ENCODE measurements at regions not wholly inside any gene's neighbourhood (a gene's known extent, or its start where the extent isn't known, plus 50 kb on each side); places are given as distances from the start of the nearest gene placed in this dataset.

DNA sequence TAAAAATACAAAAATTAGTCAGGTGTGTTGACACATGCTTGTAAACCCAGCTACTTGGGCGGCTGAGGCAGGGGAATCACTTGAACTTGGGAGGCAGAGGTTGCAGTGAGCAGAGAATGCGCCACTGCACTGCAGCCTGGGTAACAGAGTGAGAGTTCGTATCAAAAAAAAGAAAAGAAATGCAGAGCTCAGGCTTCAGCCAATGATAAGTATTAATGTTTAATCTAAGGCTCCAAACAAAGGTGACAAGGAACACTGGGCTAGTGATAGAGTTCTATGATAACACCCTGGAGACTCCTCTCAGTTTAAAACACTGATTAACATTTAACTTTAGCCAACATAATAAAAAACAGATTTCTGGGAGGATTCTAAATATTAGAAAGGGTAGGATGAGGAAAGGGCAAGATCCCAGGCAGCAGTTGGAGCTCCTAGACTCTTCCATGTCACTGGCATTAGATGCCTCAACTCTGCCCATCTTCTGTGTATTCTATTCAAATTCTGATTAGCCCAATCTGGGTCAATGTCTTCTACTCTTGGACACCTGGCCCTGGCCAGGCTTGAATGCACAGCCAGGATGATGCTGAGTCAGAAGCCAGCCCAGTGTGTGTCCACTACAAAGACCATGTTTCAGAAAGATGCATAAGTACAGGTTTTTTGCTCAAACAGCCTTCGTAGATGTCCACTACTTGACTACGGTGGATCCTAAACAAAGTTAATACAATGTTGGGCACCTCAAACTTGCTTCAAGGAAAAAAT lies 91.0 kb upstream of the FAM169A start:
- peaks cover 7% of the 10 kb centered on the region for H3K9me3 Mint-ChIP-seq (ENCODE audit: low read depth)
- H3K4me3 Mint-ChIP-seq (ENCODE audit: unreplicated experiment): no peak overlapping the region
- H3K27me3 Mint-ChIP-seq (ENCODE audit: low read depth): no peaks in the 10 kb centered on the region
- no peak for TF ChIP-seq CTCF (IDR thresholded peaks at IDR 0.05)
- peaks cover 27% of the 10 kb centered on the region for H3K4me1 Mint-ChIP-seq (ENCODE audit: low read depth)
- no peak overlapping the region for H3K27ac Mint-ChIP-seq (ENCODE audit: unreplicated experiment)
- no peak for DNase-seq (ENCODE audit: low spot score)
- peaks cover 2% of the 10 kb centered on the region for H3K36me3 Mint-ChIP-seq (ENCODE audit: low read depth)

DNA sequence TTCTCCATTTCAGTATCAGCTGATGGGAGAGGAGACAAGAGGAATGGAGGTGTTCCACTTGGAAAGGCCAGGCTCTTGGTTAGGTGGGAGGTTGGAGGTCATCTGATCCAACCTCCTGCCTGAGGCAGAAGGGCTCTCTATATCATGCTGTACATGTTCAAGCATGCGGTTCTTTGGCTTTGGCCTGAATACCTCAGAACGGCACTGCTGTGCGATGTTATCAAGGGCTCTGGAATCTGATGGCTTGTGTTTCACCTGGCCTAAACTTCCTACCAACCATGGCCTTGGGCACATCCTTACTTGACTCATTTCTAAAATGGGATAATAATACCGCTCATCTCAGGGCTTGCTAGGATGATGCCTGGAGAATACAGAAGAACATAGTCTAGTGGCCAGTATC lies 90.1 kb upstream of the FAM169A start:
- no peak overlapping the region for H3K4me3 Mint-ChIP-seq (ENCODE audit: unreplicated experiment)

DNA sequence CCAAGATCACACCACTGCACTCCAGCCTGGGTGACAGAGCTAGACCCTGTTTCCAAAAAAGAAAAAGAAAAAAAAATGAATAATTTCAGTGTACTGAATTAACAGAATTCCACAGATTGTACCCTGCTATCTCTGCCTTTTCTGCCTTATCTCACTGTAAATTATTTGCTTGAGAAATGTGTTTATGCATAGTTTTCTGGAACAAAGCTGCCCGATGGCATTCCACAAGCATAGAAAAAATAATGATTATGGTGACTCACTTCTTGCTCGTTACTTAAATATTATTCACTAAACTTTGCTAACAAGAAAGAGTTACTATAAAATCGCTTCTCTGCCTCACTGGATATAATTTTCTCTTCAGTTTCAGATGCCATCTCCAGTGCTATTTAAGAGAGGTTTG lies 88.7 kb upstream of the FAM169A start:
- DNase-seq (ENCODE audit: low spot score): no peak
- no peaks in the 10 kb centered on the region for H3K27me3 Mint-ChIP-seq (ENCODE audit: low read depth)
- no peak overlapping the region for H3K4me3 Mint-ChIP-seq (ENCODE audit: unreplicated experiment)
- peaks cover 7% of the 10 kb centered on the region for H3K9me3 Mint-ChIP-seq (ENCODE audit: low read depth)
- no peak for TF ChIP-seq CTCF (IDR thresholded peaks at IDR 0.05)
- peak overlapping the region; percentile 24 for H3K27ac Mint-ChIP-seq (ENCODE audit: unreplicated experiment)
- H3K4me1 Mint-ChIP-seq (ENCODE audit: low read depth): peaks cover 44% of the 10 kb centered on the region
- H3K36me3 Mint-ChIP-seq (ENCODE audit: low read depth): peaks cover 2% of the 10 kb centered on the region

More for the DNA sequence above, 90.1 kb upstream of the FAM169A start:
- H3K9me3 Mint-ChIP-seq (ENCODE audit: low read depth): peaks cover 7% of the 10 kb centered on the region
- H3K4me1 Mint-ChIP-seq (ENCODE audit: low read depth): peaks cover 33% of the 10 kb centered on the region
- H3K27ac Mint-ChIP-seq (ENCODE audit: unreplicated experiment): no peak overlapping the region
- H3K27me3 Mint-ChIP-seq (ENCODE audit: low read depth): no peaks in the 10 kb centered on the region
- no peak for DNase-seq (ENCODE audit: low spot score)
- peaks cover 2% of the 10 kb centered on the region for H3K36me3 Mint-ChIP-seq (ENCODE audit: low read depth)
- no peak for TF ChIP-seq CTCF (IDR thresholded peaks at IDR 0.05)

DNA sequence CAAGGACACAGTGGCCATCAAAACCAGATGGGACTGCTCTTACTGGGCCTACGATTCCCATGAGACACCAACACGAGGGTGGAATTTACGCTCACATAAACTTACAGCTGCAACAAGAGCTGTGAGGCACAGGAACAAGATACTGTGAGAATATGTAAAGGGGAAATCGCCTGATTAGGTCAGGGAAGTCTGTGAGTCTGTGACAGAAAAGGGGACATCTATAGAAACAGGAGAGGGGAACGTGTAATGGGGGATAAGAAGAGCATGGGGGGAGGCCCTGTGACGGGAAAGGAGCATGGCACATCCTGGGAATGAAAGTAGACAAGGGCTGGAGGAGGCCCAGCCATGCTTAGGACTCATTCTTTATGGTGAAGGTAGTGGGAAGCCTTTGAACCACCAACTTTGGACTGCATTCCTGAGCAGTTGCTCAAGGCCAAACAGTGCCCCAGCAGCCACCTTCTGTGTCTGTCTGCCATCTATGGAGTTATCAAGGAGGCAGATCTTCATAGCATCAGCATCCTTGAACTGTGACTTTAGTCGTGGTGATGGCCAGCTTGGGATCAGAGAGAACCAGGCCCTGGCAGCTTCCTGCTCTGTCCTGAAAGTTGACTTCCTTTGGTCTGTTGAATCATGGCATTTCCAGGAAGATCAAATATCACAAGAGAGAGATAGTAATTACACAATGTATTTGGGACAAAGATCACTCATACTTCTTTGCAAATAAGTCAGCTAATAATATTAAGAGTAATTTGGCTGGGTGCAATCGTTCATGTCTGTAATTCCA lies 87.9 kb upstream of the FAM169A start:
- TF ChIP-seq CTCF (IDR thresholded peaks at IDR 0.05): no peak
- Mint-ChIP-seq H3K27ac (ENCODE audit: unreplicated experiment) (peak overlapping the region; percentile 34), H3K27me3 (ENCODE audit: low read depth) (no peaks in the 10 kb centered on the region), H3K4me3 (ENCODE audit: unreplicated experiment) (no peak overlapping the region), H3K9me3 (ENCODE audit: low read depth) (peaks cover 7% of the 10 kb centered on the region), H3K36me3 (ENCODE audit: low read depth) (peaks cover 2% of the 10 kb centered on the region), H3K4me1 (ENCODE audit: low read depth) (peaks cover 52% of the 10 kb centered on the region)
- no peak for DNase-seq (ENCODE audit: low spot score)

- peak overlapping the region; percentile 34 for H3K27ac Mint-ChIP-seq (ENCODE audit: unreplicated experiment)
- peaks cover 7% of the 10 kb centered on the region for H3K9me3 Mint-ChIP-seq (ENCODE audit: low read depth)
- no peak for TF ChIP-seq CTCF (IDR thresholded peaks at IDR 0.05)
- no peaks in the 10 kb centered on the region for H3K27me3 Mint-ChIP-seq (ENCODE audit: low read depth)
- H3K4me3 Mint-ChIP-seq (ENCODE audit: unreplicated experiment): no peak overlapping the region
- no peak for DNase-seq (ENCODE audit: low spot score)
- peaks cover 2% of the 10 kb centered on the region for H3K36me3 Mint-ChIP-seq (ENCODE audit: low read depth)
- H3K4me1 Mint-ChIP-seq (ENCODE audit: low read depth): peaks cover 58% of the 10 kb centered on the region
These were observed 87.4 kb upstream of the FAM169A start for GRCh38 chr5:74953554-74953936.
